GM18519 (cell line): ENCODE measurements at regions not wholly inside any gene's neighbourhood (a gene's known extent, or its start where the extent isn't known, plus 50 kb on each side); places are given as distances from the start of the nearest gene placed in this dataset.

Experiments used
- ATAC-seq: cut with Tn5 transposase; IDR thresholded peaks from one replicate; pipeline ENCODE4 v1.9.1; 2021; ENCODE audit warnings: mild to moderate bottlenecking, moderate library complexity; ENCODE audit not compliant: unreplicated experiment, low FRiP score

DNA sequence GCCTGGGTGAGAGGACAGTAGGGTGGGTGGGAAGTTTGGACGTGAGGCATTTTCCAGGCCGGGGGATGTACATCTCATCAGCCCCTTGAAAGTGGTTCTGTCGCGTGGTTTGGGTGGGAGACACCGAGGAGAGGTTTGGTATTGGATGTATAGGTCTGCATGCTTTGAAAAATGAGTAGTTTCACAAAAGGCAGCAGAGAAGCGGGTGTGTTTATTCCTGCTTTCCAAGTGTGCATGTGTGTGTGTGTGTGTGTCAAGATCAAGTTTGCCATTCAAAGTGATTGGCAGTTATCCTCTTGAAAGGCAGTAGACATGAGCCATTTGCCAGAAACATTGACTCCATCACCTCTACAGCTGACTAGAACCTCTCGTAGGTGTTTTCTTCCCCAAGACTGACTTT is 423.1 kb upstream of the POU3F3 start:
- no peak for ATAC-seq

GRCh38 chr2:104431701-104432121 is 422.2 kb upstream of the POU3F3 start:
- no peak for ATAC-seq

DNA sequence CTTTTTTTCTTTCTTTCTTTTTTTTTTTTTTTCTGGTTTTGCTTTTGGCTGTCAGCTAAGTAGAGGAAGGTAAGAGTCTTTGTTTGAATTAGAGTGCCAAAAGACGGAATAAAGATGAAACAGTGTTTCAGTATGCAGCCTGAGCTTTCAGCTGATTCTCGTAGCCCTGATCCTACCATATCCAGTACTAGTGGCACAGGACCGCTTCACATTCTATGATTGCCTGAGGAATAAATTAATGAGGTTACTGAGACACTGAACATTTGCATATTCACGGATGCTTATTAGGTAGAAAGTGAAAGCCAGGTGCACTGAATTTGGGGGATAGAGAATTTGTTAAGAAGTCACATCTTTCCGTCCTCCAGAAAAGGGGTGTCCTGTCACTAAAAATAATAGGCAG is 421.5 kb upstream of the POU3F3 start:
- ATAC-seq = no peak

DNA sequence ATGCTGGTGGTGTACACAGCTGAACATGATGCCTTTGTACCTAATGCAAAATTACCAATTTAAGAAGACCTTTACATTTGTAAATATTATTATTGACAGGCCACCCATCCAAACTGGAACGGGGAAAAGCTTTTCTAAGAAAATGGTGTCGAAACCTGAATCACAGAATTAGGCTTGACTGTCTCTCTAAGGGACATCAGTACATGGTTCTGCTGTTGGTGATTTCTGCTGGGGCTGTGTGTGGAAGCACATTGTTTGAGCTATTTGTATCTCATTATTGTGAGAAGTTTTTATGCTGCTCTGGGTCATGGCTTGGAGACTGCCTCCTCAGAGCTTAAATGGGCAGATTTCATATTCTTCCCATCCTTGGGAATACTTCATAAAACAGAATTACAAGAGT is 420.9 kb upstream of the POU3F3 start:
- ATAC-seq = no peak

GRCh38 chr2:104433657-104434056 is 420.3 kb upstream of the POU3F3 start:
- no peak for ATAC-seq

DNA sequence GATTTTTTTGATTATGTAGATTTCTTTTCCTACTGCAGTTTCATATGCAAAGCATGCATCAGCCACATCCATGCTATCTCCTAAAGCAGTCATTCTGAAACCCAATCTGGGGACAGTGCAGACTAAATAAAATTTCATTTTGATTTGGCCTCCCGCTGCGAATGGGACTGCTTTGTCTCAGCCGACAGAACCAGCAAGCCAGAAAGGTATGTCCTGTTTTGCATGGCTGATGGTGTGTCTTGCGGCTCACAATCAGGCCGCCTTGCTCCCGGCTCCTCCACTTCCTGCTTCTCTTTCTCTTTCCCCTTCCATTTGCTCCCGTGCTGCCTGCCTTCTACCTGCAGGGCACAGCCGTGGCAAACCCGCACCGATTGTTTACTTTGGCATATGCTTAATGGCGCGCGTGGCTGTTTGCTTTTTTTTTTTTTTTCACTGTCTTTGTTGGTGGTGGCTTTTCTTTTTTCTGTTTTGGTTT is 419.6 kb upstream of the POU3F3 start:
- ATAC-seq = peak; percentile 80

- no peak for ATAC-seq
Measured at GRCh38 chr2:104434966-104435365, 418.9 kb upstream of the POU3F3 start.

DNA sequence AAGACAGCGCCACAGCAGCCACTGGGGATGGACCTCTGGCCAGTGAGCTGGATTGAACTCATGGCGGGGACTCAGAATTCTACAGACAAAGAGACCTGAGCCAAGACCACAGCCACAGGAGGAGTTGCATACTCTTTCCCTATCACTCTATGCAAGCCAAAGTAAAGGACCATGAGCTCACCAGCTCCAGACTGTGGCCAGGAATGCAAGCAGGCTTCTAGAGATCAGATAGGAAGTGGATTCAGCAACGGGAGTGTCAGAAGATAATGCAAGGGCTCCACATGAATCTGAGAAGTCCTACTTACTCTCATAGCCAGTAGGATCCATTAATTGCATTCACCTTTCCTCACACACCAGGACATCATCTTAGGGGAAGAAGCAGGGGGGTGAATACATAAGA is 415.4 kb upstream of the POU3F3 start:
- no peak for ATAC-seq

GRCh38 chr2:104443145-104443544 is 410.8 kb upstream of the POU3F3 start:
- ATAC-seq = no peak

DNA sequence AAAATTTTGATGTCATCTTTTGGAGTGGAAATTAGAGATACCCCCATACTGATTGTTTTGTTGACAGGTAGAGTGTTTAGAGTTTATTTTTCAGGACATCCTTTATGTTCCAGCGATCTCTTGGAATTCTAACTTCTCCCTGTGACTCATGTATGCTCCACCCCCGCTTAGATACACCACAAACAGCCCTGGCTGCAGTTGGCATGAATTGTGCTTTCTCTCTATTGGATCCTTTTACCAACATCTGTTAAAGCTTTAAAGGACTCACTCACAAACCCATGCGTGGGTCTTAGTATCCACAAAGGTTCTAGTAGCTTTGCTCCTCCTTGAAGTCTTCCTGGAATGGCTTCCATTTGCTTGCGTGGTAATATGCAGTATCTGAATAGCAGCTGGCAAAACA is 409.5 kb upstream of the POU3F3 start:
- no peak for ATAC-seq

DNA sequence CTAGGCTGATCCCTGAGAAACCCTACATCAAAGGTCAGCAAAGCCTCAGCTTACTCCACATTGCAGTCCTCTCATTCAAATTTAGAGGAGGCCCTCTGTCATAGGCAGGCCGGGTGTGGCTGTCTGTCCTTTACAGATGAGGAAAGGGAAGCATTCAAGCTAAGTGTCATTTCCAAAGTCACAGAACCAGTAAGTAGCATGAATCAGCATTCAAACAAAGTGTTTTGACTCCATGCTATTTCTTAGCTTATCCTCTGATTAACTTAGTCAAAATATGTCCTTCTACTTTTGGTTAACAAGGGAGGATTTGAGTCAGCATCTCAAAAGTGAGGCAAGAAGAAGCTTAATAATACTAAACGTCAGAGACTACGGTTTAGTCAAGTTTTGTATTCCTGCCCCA is 409.0 kb upstream of the POU3F3 start:
- no peak for ATAC-seq

DNA sequence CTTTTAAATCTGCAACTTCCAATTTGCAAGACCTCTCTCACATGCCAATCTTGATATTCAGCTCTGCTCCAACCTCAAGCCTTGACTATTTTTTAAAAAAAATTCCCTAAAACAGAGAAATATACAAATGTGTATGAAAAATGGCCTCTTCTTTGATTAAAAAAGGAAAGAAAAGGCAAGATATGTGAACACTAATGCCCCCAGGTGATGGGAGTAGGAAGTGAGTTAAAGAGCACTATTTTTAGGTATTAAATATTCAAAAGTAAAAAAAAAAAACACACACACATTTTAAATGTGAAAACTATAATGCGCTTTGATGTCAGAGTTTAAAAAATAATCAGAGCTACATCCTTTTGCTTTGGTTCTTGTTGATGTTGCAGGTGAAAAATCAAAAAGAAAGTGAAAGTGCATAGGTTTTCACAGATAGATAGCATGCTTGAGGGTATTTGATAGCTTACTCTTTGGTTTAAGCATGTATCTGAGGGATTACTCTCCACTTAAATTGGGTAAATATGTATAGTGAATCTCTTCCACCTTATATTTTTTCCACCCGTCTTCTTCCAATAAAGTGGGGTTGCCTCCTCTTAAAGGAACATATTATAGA is 406.0 kb upstream of the POU3F3 start:
- peak; percentile 53 for ATAC-seq

DNA sequence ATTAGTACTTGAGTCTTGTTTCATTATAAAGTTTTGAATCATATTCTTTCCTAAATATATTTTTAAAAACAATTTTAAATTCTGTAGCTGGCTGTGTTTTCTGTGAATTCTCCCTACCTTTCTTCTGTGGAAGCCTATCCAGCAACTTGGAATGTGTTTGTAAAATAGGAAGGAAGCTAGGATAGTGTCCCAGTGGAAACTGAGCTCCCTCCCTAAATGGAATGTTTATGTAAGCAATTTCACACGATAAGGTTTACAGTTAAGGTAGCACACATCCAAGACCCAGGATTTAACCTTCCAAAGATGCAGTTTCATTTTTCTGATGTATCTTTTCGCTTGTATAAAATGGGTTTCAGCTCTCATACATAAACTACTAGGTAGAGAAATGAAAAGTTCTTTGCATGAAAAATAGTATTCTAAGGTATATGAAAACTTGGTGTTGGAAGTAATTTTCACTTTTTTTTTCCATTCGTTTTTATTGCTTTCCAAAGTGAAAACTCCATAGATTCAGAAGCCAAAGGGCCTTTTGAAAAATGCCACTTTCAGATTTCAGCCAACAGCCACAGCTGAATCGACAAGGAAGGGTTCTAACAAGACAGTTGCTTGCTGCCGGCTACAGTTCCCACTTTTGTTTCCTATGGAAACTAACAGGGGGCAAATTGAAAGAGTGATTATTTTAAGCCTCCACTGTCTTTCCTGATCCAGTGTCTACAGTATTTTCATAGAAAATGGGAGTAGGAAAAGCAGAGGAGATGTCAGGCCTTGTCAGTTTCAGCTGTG is 405.1 kb upstream of the POU3F3 start:
- no peak for ATAC-seq

- ATAC-seq = no peak
Measured at GRCh38 chr2:104452558-104452957, 401.4 kb upstream of the POU3F3 start.

- no peak for ATAC-seq
Measured at GRCh38 chr2:104462731-104463130, 391.2 kb upstream of the POU3F3 start.

DNA sequence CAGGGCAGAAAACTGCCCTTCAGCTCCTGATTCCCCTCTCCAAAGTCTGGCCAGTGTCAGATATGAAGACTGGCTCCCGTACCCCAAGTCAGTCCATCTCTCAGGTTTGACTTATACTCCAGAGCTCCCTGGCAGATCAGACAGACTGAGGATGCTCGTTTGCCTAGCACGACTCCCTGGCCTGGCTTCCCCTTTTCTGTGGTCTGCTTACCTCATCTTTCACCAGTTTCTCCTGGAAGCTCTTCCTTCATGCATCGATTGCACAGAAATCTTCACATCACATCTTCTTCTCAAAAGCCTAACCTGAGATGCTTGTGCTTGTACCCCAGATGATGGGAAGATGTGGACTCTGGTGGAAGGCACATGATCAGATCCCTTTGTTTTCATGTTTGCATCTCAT is 387.9 kb upstream of the POU3F3 start:
- ATAC-seq = no peak

GRCh38 chr2:104468846-104469245 is 385.1 kb upstream of the POU3F3 start:
- ATAC-seq = no peak

DNA sequence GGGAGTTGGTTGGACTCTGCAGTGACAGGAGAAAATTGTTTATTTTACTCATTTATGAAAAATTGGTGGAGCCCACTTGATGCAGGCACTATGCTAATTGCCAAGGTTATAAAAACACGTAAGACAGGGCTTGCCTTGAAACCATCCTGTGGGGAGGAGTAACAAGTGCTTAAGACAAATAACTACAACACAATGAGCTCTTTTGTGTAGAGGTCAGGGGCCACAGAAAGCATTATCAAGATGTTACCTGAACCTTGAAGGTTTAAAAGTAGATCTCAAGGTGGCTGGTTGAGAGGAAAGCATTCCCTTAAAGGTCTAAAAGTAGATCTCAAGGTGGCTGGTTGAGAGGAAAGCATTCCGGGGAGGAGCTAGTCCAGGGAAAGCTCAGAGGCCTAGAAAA is 381.8 kb upstream of the POU3F3 start:
- ATAC-seq = no peak

- ATAC-seq = peak; percentile 63
Measured at GRCh38 chr2:104473546-104473945, 380.4 kb upstream of the POU3F3 start.

DNA sequence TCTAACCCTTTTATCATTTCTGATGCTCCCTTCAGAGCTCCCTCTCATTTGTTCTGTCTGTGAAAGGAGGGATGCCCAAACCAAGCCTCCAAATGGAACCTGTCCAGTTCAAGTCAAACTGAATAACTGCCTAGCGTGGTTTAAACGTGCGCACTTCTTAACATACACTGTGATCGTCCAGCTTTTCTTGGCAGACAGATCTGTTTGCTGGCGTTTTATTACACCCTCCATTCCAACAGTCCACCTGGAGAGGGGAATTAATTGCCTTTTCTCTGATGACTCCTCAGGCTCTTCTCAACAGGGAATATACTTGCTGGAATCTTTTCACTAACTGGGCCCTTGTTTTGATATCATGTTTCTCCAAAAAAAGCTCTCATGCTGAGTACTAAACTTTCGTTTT is 379.2 kb upstream of the POU3F3 start:
- ATAC-seq = no peak

DNA sequence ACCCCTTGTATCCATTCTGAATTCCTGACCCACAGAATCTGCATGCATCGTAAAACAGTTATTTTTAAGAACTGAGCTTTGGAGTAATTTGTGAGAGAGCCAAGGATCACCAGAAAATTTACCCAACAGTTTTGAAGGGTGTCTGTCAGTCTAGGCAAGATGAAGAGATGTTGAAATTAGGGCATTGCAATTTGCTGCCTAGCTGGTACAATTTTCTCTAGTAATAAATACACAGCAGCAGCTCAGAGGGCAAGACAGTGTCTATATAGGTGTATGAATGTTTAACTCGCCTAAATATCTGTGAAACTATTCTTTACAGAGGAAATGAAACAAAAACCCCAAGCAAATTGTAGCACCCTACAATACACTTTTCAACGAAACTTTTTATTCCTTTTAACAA is 377.8 kb upstream of the POU3F3 start:
- no peak for ATAC-seq

DNA sequence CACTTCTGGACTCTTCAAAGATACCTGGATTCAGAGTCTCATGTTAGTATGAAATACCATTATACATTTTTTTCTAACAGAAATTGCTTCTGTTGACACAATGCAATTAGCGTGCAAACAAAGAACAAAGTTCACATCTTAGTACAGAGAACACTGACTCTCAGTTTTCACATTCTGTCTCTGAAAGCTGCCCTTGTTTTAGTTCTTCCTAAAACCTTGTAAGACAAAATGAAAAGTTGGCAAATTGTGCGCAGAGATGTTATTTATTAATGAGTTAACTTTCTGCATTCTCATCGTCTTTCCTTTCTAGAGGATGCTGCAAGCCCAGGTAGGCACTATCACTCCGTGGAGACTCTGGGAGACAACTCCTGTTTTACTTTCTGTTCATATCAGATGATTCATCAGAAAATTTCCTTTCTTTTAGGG is 377.3 kb upstream of the POU3F3 start:
- no peak for ATAC-seq
